GM23338 (cell line): ENCODE measurements at regions not wholly inside any gene's neighbourhood (a gene's known extent, or its start where the extent isn't known, plus 50 kb on each side); places are given as distances from the start of the nearest gene placed in this dataset.

Source experiments
- ATAC-seq: fragments of 200-7000 bp; cut with Tn5 transposase; 3 replicates; pipeline ENCODE4 v1.9.1; 2020
- DNase-seq: peaks from one replicate; pipeline ENCODE4 v3.0.0-alpha.2; 2015; ENCODE audit warnings: low spot score
- H2AFZ ChIP-seq: fragments of 200-600 bp; sonication (generic); 2 replicates; pipeline ENCODE4 v1.8.0; 2016; ENCODE audit warnings: antibody characterized with exemption, mild to moderate bottlenecking, moderate library complexity
- H3F3A ChIP-seq: fragments of 200-600 bp; sonication (generic); replicated peaks from 2 replicates; pipeline ENCODE4 v1.8.0; 2017; ENCODE audit warnings: antibody characterized with exemption, mixed run types, low read depth
- H3K27ac ChIP-seq: fragments of 200-600 bp; sonication (generic); 2 replicates; pipeline ENCODE4 v1.6.1; 2016; ENCODE audit warnings: low read depth
- H3K27me3 ChIP-seq: fragments of 200-600 bp; sonication (generic); 2 replicates; pipeline ENCODE4 v1.8.0; 2016; ENCODE audit warnings: mild to moderate bottlenecking, mixed run types, moderate library complexity; ENCODE audit not compliant: insufficient read depth
- H3K36me3 ChIP-seq: fragments of 200-600 bp; sonication (generic); 2 replicates; pipeline ENCODE4 v1.8.0; 2016; ENCODE audit warnings: mild to moderate bottlenecking; ENCODE audit not compliant: insufficient read depth
- H3K4me1 ChIP-seq: fragments of 200-600 bp; sonication (generic); 2 replicates; pipeline ENCODE4 v1.8.0; 2016; ENCODE audit warnings: mild to moderate bottlenecking, moderate library complexity; ENCODE audit not compliant: insufficient read depth
- H3K4me2 ChIP-seq: fragments of 200-600 bp; sonication (generic); 2 replicates; pipeline ENCODE4 v1.7.1; 2017; ENCODE audit warnings: mixed run types
- H3K4me3 ChIP-seq: fragments of 200-600 bp; sonication (generic); 2 replicates; pipeline ENCODE4 v1.6.1; 2016; ENCODE audit warnings: mixed run types
- H3K79me2 ChIP-seq: fragments of 200-600 bp; sonication (generic); replicated peaks from 2 replicates; pipeline ENCODE4 v1.8.0; 2017; ENCODE audit warnings: mild to moderate bottlenecking; ENCODE audit not compliant: insufficient read depth
- H3K9me2 ChIP-seq: fragments of 200-600 bp; sonication (generic); 2 replicates; pipeline ENCODE4 v1.8.0; 2017; ENCODE audit not compliant: insufficient read depth
- H4K20me1 ChIP-seq: fragments of 200-600 bp; sonication (generic); replicated peaks from 2 replicates; pipeline ENCODE4 v1.8.0; 2017; ENCODE audit warnings: mild to moderate bottlenecking; ENCODE audit not compliant: insufficient read depth
- H3K27ac Mint-ChIP-seq: 2 replicates; pipeline ENCODE4 v1.8.0; 2020; ENCODE audit warnings: inconsistent platforms, mild to moderate bottlenecking, moderate library complexity, mixed read lengths
- H3K27me3 Mint-ChIP-seq: 3 replicates; pipeline ENCODE4 v1.8.0; 2022; ENCODE audit warnings: low read depth, mild to moderate bottlenecking, moderate library complexity, mixed read lengths, inconsistent platforms; ENCODE audit not compliant: insufficient read depth, poor library complexity
- H3K36me3 Mint-ChIP-seq: 3 replicates; pipeline ENCODE4 v1.8.0; 2021; ENCODE audit warnings: low read depth, mild to moderate bottlenecking, inconsistent platforms, moderate library complexity, mixed read lengths
- H3K4me1 Mint-ChIP-seq: 3 replicates; pipeline ENCODE4 v1.8.0; 2020; ENCODE audit warnings: mild to moderate bottlenecking, inconsistent platforms, mixed read lengths
- H3K4me3 Mint-ChIP-seq: 3 replicates; pipeline ENCODE4 v1.8.0; 2021; ENCODE audit warnings: moderate library complexity, mild to moderate bottlenecking, inconsistent platforms, mixed read lengths
- H3K9me3 Mint-ChIP-seq: 3 replicates; pipeline ENCODE4 v1.8.0; 2020; ENCODE audit warnings: moderate library complexity, mild to moderate bottlenecking, inconsistent platforms, mixed read lengths
- CREB1 ChIP-seq: fragments of 250-450 bp; sonication (Bioruptor Pico); IDR thresholded peaks from 2 replicates; pipeline ENCODE4 v1.5.0; 2020; ENCODE audit warnings: low read depth, mild to moderate bottlenecking, moderate library complexity
- EZH2 ChIP-seq: fragments of 200-600 bp; sonication (generic); IDR thresholded peaks from one replicate; pipeline ENCODE4 v1.8.0; 2017; ENCODE audit warnings: antibody characterized with exemption, mild to moderate bottlenecking, low read depth; ENCODE audit not compliant: unreplicated experiment
- EZH2phosphoT487 ChIP-seq: fragments of 200-600 bp; sonication (generic); IDR thresholded peaks from one replicate; pipeline ENCODE4 v1.8.1; 2018; ENCODE audit warnings: antibody characterized with exemption; ENCODE audit not compliant: unreplicated experiment
- JUNB ChIP-seq: IDR thresholded peaks from one replicate; pipeline ENCODE4 v1.6.1; 2016; ENCODE audit warnings: antibody characterized with exemption; ENCODE audit not compliant: unreplicated experiment
- NANOG ChIP-seq: IDR thresholded peaks from 2 replicates; pipeline ENCODE4 v1.6.1; 2016; ENCODE audit warnings: antibody characterized with exemption, borderline replicate concordance
- POLR2AphosphoS5 ChIP-seq: IDR thresholded peaks from 2 replicates; pipeline ENCODE4 v1.6.1; 2016; ENCODE audit warnings: antibody characterized with exemption, low read depth
- STAT1 ChIP-seq: IDR thresholded peaks from one replicate; pipeline ENCODE4 v1.6.1; 2016; ENCODE audit warnings: antibody characterized with exemption; ENCODE audit not compliant: unreplicated experiment
- ZNF114 ChIP-seq: fragments of 250-450 bp; sonication (Bioruptor Pico); IDR thresholded peaks from 2 replicates; pipeline ENCODE4 v1.5.0; 2020; ENCODE audit warnings: mild to moderate bottlenecking, moderate library complexity
- ZNF331 ChIP-seq: fragments of 250-450 bp; sonication (Bioruptor Pico); IDR thresholded peaks from 2 replicates; pipeline ENCODE4 v1.5.0; 2020; ENCODE audit warnings: low read depth, mild to moderate bottlenecking, moderate library complexity
- TF ChIP-seq, protein P1 (sequence below), 2 experiments: fragments of 200-600 bp in 1 of 2; sonication (generic) in 1 of 2; conservative IDR thresholded peaks; 2 replicates each; pipeline versions ENCODE4 v1.5.1 to v1.6.1; 2016 to 2017; ENCODE audit warnings: antibody characterized with exemption in 2 of 2, low read depth in 2 of 2, mild to moderate bottlenecking in 2 of 2, moderate library complexity in 1 of 2
- TF ChIP-seq, protein P2 (sequence below): IDR thresholded peaks from one replicate; pipeline ENCODE4 v1.6.1; 2018; ENCODE audit warnings: antibody characterized with exemption; ENCODE audit not compliant: unreplicated experiment
- TF ChIP-seq, protein P3 (sequence below): fragments of 250-450 bp; sonication (Bioruptor Pico); IDR thresholded peaks from 2 replicates; pipeline ENCODE4 v1.5.0; 2020; ENCODE audit warnings: mild to moderate bottlenecking, moderate library complexity
- TF ChIP-seq, protein P4 (sequence below): IDR thresholded peaks from 2 replicates; pipeline ENCODE4 v1.6.1; 2016; ENCODE audit warnings: antibody characterized with exemption

DNA sequence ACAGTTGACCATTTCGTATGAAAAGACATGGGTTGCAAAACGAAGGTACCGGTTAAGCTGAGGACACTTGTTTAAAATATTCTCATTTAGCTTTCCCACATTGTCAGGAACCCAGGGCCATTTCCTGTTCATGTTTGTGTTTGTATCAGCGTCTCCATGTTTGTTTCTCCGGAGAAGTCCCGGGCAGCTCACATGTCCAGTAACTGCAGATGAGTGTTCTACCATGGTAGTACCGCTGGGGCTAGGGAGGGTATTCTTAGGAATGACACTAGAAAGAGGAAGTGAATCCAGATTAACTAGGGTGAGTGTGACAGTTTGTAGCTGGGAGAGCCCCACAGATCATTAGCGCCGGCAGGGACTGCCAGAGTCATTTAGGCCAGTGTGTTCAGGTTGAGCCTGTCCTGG is 50.0 kb upstream of the EVL start:
- Histone ChIP-seq H3K27ac (no peak overlapping the region), H3K4me1 (peaks cover 15% of the 10 kb centered on the region), H3F3A (no peaks in the 10 kb centered on the region), H3K36me3 (no peaks in the 10 kb centered on the region), H3K79me2 (peaks cover 22% of the 10 kb centered on the region), H4K20me1 (peaks cover 36% of the 10 kb centered on the region), H2AFZ (no peak overlapping the region), H3K27me3 (no peaks in the 10 kb centered on the region), H3K9me2 (0 out of 2 replicates have a peak, but pooled peaks cover 2% of the 10 kb centered on the region), H3K4me2 (no peak overlapping the region), H3K4me3 (no peak overlapping the region)
- Mint-ChIP-seq H3K36me3 (no peaks in the 10 kb centered on the region; the same call in 2 of the 3 replicates), H3K27ac (no peak overlapping the region), H3K4me3 (no peak overlapping the region), H3K4me1 (peaks cover 22% of the 10 kb centered on the region), H3K9me3 (no peaks in the 10 kb centered on the region; the same call in 2 of the 3 replicates), H3K27me3 (no peaks in the 10 kb centered on the region)
- DNase-seq = peak; percentile 18
- TF ChIP-seq CREB1 (CRISPR knock-in tag) = no peak
- no peak for TF ChIP-seq EZH2phosphoT487
- TF ChIP-seq ZNF331 (CRISPR knock-in tag) = no peak
- TF ChIP-seq STAT1 = no peak
- TF ChIP-seq JUNB = no peak
- TF ChIP-seq, protein P1, sequence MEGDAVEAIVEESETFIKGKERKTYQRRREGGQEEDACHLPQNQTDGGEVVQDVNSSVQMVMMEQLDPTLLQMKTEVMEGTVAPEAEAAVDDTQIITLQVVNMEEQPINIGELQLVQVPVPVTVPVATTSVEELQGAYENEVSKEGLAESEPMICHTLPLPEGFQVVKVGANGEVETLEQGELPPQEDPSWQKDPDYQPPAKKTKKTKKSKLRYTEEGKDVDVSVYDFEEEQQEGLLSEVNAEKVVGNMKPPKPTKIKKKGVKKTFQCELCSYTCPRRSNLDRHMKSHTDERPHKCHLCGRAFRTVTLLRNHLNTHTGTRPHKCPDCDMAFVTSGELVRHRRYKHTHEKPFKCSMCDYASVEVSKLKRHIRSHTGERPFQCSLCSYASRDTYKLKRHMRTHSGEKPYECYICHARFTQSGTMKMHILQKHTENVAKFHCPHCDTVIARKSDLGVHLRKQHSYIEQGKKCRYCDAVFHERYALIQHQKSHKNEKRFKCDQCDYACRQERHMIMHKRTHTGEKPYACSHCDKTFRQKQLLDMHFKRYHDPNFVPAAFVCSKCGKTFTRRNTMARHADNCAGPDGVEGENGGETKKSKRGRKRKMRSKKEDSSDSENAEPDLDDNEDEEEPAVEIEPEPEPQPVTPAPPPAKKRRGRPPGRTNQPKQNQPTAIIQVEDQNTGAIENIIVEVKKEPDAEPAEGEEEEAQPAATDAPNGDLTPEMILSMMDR (conservative IDR thresholded peaks at IDR 0.05; ENCODE audit: low read depth in 2 of 2) = no peak
- TF ChIP-seq NANOG = no peak
- TF ChIP-seq, protein P2, sequence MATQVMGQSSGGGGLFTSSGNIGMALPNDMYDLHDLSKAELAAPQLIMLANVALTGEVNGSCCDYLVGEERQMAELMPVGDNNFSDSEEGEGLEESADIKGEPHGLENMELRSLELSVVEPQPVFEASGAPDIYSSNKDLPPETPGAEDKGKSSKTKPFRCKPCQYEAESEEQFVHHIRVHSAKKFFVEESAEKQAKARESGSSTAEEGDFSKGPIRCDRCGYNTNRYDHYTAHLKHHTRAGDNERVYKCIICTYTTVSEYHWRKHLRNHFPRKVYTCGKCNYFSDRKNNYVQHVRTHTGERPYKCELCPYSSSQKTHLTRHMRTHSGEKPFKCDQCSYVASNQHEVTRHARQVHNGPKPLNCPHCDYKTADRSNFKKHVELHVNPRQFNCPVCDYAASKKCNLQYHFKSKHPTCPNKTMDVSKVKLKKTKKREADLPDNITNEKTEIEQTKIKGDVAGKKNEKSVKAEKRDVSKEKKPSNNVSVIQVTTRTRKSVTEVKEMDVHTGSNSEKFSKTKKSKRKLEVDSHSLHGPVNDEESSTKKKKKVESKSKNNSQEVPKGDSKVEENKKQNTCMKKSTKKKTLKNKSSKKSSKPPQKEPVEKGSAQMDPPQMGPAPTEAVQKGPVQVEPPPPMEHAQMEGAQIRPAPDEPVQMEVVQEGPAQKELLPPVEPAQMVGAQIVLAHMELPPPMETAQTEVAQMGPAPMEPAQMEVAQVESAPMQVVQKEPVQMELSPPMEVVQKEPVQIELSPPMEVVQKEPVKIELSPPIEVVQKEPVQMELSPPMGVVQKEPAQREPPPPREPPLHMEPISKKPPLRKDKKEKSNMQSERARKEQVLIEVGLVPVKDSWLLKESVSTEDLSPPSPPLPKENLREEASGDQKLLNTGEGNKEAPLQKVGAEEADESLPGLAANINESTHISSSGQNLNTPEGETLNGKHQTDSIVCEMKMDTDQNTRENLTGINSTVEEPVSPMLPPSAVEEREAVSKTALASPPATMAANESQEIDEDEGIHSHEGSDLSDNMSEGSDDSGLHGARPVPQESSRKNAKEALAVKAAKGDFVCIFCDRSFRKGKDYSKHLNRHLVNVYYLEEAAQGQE = no peak
- TF ChIP-seq, protein P3, sequence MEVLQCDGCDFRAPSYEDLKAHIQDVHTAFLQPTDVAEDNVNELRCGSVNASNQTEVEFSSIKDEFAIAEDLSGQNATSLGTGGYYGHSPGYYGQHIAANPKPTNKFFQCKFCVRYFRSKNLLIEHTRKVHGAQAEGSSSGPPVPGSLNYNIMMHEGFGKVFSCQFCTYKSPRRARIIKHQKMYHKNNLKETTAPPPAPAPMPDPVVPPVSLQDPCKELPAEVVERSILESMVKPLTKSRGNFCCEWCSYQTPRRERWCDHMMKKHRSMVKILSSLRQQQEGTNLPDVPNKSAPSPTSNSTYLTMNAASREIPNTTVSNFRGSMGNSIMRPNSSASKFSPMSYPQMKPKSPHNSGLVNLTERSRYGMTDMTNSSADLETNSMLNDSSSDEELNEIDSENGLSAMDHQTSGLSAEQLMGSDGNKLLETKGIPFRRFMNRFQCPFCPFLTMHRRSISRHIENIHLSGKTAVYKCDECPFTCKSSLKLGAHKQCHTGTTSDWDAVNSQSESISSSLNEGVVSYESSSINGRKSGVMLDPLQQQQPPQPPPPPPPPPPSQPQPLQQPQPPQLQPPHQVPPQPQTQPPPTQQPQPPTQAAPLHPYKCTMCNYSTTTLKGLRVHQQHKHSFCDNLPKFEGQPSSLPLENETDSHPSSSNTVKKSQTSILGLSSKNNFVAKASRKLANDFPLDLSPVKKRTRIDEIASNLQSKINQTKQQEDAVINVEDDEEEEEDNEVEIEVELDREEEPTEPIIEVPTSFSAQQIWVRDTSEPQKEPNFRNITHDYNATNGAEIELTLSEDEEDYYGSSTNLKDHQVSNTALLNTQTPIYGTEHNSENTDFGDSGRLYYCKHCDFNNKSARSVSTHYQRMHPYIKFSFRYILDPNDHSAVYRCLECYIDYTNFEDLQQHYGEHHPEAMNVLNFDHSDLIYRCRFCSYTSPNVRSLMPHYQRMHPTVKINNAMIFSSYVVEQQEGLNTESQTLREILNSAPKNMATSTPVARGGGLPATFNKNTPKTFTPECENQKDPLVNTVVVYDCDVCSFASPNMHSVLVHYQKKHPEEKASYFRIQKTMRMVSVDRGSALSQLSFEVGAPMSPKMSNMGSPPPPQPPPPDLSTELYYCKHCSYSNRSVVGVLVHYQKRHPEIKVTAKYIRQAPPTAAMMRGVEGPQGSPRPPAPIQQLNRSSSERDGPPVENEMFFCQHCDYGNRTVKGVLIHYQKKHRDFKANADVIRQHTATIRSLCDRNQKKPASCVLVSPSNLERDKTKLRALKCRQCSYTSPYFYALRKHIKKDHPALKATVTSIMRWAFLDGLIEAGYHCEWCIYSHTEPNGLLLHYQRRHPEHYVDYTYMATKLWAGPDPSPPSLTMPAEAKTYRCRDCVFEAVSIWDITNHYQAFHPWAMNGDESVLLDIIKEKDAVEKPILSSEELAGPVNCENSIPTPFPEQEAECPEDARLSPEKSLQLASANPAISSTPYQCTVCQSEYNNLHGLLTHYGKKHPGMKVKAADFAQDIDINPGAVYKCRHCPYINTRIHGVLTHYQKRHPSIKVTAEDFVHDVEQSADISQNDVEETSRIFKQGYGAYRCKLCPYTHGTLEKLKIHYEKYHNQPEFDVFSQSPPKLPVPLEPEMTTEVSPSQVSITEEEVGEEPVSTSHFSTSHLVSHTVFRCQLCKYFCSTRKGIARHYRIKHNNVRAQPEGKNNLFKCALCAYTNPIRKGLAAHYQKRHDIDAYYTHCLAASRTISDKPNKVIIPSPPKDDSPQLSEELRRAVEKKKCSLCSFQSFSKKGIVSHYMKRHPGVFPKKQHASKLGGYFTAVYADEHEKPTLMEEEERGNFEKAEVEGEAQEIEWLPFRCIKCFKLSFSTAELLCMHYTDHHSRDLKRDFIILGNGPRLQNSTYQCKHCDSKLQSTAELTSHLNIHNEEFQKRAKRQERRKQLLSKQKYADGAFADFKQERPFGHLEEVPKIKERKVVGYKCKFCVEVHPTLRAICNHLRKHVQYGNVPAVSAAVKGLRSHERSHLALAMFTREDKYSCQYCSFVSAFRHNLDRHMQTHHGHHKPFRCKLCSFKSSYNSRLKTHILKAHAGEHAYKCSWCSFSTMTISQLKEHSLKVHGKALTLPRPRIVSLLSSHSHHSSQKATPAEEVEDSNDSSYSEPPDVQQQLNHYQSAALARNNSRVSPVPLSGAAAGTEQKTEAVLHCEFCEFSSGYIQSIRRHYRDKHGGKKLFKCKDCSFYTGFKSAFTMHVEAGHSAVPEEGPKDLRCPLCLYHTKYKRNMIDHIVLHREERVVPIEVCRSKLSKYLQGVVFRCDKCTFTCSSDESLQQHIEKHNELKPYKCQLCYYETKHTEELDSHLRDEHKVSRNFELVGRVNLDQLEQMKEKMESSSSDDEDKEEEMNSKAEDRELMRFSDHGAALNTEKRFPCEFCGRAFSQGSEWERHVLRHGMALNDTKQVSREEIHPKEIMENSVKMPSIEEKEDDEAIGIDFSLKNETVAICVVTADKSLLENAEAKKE (CRISPR knock-in tag) = no peak
- TF ChIP-seq, protein P4, sequence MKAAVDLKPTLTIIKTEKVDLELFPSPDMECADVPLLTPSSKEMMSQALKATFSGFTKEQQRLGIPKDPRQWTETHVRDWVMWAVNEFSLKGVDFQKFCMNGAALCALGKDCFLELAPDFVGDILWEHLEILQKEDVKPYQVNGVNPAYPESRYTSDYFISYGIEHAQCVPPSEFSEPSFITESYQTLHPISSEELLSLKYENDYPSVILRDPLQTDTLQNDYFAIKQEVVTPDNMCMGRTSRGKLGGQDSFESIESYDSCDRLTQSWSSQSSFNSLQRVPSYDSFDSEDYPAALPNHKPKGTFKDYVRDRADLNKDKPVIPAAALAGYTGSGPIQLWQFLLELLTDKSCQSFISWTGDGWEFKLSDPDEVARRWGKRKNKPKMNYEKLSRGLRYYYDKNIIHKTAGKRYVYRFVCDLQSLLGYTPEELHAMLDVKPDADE = no peak
- no peak for TF ChIP-seq POLR2AphosphoS5
- TF ChIP-seq ZNF114 (CRISPR knock-in tag) = no peak
- no peak for TF ChIP-seq EZH2
- ATAC-seq = no peak
